GM19463 (cell line): ENCODE measurements at regions not wholly inside any gene's neighbourhood (a gene's known extent, or its start where the extent isn't known, plus 50 kb on each side); places are given as distances from the start of the nearest gene placed in this dataset.
"Not testable (repeated sequence)": the region's sequence is repeated elsewhere in the genome, so short reads cannot be mapped to it uniquely, and the experiment has no call there.

Experiments used
- ATAC-seq: cut with Tn5 transposase; IDR thresholded peaks from one replicate; pipeline ENCODE4 v1.9.1; 2021; ENCODE audit warnings: mild to moderate bottlenecking, moderate library complexity; ENCODE audit not compliant: unreplicated experiment

DNA sequence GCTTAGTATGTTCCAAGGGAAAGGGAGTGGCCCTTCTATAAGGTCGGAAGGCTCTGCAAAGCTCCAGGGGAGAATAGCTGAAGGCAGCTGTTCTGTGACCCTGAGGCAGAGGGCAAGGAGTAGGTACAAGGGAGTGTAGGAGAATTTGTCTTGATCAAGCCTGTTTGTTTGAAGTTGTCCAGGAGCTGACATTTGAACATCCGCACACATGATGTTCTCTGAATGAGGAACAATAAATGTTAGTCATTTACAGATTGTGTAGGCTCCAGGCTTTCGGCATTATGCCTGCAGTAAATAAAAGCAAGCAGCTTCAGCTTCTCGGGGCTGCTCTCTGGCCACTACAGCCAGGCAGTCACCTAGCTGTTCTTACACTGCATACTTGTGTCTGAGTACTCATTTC is 52.7 kb downstream of the CTAGE6 start:
- ATAC-seq = not testable (repeated sequence)

DNA sequence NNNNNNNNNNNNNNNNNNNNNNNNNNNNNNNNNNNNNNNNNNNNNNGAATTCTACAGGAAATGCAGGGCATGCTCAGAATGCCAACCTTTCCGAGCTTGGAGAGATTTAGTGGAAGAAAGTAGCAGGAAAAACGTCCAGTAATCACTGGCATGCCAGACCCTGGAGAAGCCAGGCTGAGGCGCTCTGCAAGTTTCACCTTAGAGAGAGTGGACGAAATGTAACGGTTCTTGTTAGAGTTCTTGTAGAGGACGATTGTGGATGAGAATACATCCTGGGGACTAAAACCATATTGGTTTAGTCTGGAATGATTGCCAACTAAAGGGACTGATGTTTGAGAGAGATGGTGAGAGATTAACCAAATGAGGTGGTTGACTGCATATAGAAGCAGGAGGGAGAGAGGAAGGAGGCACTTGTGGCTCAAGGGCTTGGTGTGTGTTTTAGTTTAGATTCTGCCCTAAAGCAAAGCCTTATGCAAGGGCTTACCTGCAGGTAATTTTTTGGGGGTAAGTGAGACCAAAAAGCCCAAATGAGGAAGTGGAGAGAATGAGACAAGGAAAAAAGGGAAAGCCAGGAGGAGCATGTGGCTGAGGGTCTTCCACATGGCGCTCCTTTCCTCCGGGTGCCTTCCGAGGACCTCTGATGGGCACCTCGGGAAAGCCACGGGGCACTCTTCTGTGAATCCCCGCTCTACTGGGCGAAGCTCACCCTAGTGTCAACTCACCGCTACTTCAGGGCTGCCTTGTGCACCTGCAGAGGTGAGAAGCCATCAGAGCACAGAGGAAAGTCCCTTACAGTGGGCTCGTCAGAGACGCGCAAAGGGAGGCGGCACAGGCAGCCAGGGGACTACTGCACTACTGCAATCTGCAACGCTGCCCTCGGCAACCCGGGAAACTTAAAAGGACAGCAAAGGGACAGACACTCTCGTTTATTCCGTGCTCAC is 56.5 kb downstream of the CTAGE6 start:
- ATAC-seq = peak; percentile 99
